Endometrium (tissue), 2 donors: ENCODE measurements at regions not wholly inside any gene's neighbourhood (a gene's known extent, or its start where the extent isn't known, plus 50 kb on each side); places are given as distances from the start of the nearest gene placed in this dataset.

Source experiments
- FAIRE-seq: peaks from 2 replicates; lab custom pipeline; 2012; peaks lifted over from hg19 to GRCh38; lab: Jason Lieb, UNC
- donor health status: control.
- donor health status: control.

GRCh38 chr13:26966701-26967080 lies 204.9 kb downstream of the USP12 start:
- no peak for FAIRE-seq

DNA sequence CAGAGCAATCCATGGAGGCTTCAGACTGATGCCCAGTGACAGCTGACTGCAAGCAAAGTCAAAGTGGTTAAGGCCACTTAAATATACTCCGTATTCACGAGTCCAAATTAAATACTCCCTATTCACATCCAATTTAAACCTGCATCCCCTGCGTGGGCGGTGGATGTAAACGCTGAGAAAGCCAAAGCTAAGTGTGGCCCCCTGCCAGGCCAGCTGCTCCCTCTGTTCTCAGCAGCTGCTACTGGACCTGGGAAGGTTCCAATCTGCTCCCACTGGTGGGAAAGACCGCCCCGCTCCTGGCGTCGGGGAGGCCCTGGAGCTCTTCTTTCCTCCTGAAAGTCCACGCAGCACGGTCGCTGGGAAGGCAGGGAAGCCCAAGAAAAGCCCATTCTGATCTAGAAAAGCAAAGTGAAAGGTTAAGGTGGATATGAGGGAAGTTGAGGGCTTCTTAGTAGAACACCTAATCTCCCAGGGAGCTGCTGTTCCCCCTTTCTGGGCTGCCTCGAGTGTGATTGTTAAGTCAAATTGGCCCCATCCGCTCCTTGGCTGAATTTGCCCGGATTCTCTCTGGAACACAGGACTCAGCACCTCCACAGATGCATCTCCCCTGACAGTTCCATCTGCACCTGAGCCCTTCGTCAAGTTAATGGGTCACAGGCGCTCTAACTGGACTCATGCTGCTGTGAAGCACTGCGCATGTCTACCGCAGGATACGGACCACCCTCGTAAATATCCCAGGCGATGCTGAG lies 205.5 kb downstream of the USP12 start:
- FAIRE-seq, result no peak

DNA sequence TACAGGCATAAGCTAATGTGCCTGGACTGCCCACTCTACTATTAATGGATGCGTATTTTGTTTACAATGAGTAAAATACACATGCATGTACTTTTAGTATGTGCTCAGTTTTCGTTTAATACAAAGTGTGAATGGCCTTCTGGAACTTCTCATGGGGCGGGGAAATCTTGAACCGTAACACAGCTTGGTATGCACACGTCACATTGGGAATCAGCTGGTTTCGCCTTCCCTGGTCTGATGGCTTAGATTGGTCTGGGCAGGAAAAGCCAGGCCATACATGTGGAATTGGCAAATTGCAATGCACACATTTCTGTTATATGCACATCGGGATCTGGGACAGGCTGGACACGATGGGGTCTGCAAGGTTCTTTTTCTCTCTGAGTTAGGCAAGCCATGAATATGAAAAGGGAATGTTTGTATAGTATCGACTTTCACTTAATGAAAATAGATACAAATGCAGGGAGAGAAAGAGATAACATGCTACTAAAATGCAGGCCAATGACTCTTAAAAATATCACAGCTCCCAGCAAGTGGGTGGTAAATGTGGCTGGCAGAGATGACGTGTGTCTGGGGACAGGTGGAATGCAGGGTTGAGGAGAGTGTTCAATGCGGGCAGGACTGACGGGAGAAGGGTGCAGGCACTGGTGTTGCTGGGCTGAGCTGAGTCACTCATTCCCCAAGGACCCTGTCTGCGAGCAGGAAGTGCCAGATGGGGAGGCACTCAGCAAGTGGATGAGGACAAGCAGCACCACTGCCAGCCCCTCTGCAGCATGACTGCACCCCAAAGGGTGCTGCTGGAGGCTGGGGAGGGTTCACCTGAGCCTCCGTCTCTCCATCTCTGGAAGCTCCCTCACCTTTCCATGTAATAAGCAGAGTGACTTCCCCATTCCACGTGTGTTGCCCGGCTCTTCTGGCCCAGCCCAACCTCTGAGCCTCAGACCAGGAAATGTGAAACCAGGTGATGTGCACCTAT lies 204.0 kb upstream of the GPR12 start:
- no peak for FAIRE-seq

DNA sequence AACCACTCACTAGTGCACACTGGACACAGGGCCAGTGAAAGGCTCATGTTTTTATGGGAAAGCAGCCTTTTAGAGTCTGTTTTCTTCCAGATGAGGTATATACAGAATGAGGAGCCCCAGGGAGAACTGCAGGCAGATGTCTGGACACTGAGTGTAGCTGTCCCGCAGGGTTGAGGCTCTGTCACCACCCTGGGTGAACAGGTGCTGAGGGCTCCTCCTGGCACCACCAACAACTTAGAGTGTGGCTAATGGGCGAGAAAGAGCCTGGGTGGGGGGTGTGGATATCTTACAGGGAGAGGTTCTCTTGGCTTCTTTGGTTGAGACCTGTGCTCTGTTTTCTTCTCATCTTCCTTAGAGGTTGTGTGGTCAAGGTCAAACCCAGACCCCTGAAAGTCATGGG lies 202.1 kb upstream of the GPR12 start:
- no peak for FAIRE-seq

GRCh38 chr13:26961890-26962615 lies 201.5 kb upstream of the GPR12 start:
- FAIRE-seq, result no peak

DNA sequence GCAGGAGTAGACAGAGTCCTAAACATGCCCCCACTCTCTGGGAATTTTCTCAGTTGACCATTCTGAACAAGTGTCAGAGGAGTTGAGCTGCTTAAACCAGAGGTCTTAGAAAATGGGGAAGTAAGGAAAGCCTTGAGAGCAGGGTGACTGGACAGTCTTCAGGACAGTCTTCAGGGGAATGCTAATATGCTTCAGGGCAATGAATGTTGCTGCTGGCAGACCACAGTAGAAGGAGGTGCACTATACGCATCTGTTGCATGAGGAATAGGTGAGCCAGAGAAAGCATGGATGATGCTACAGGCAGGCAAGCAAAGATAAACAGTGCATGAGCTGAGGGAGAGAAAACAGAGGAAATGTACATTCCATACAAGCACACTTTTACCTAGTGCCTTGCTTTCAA lies 196.6 kb upstream of the GPR12 start:
- no peak for FAIRE-seq

GRCh38 chr13:26956522-26957142 lies 196.0 kb upstream of the GPR12 start:
- FAIRE-seq, result no peak

DNA sequence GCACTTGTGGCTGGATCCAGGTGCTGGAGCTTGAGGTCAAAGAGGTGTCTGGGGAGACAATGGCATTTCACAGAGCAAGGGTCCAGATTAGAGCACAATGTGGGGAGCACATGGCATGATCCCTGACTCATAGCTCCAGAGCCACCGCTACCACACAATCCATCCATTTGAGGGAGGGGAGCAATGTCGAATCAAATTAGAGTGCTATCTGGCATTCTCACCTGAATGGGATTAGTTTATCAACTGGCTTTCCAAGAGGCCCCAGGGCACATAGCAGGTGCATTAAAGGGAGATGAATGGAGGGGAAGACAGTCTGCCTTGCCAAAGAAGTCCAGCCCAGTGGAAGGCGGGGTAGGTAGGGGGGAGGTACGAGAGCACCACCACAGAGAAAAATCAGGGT lies 194.4 kb upstream of the GPR12 start:
- no peak for FAIRE-seq

GRCh38 chr13:26953291-26953690 lies 192.7 kb upstream of the GPR12 start:
- no peak for FAIRE-seq

DNA sequence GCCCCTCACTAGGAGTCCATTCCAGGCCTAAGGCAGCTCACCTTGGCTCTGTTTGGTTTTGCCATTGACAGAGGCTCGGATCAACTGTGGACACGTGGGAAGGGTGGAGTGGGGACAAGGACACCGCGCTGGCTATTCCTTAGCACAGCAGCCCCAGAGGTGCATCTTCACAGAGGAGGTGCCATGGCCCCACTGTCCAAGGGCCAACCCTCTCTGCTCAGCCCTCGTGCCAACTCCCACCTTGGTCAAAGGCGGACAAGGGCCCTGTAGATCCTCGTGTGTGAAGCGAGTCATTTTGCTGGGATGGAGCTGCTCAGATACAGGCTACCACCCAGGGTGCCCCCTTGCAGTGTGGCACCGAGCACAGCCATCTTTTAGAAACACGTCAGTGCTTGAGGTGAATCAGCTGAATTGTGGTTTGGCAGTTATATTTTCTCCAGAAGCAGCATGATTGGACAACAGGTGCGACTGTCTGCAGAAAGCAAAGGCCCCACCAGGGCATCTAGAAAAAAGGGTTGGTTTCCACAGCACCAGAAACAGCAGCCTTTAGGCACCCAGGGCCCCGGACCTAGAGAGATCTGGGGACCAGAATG lies 192.1 kb upstream of the GPR12 start:
- no peak for FAIRE-seq

- no peak for FAIRE-seq
Observed at GRCh38 chr13:26951581-26952177, 191.1 kb upstream of the GPR12 start.

DNA sequence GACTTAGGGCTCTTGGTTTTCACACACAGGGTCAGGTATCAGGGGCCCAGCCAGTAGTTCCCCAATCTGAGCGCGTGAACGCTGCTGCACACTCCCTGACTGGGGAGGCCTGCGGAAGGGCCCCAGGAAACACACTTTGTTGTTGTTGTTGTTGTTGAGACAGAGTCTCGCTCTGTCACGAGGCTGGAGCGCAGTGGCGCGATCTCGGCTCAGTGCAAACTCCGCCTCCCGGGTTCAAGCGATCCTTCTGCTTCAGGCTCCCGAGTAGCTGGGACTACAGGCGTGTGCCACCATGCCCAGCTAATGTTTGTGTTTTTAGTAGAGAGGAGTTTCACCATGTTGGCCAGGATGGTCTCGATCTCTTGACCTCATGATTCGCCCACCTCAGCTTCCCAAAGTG lies 190.4 kb upstream of the GPR12 start:
- no peak for FAIRE-seq

DNA sequence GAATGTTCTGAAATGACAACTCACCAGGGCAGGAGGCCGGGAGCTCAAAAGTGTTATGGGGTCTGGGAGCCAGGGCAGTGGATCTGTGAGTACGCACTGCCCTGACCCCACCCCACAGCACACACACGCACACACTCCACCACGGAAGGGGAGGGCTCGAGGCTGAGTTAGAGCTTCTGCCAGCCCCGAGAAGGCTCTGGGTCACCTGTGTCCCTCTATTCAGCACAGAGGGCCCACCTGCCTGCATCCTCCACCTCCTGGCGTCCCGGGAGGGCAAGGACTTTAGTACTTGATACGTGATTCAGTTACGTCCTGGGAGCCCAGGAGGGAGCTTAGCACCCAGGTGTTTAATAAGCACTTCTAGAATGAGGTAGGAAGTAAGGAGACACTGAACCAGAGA lies 190.0 kb upstream of the GPR12 start:
- no peak for FAIRE-seq

GRCh38 chr13:26949701-26950502 lies 189.3 kb upstream of the GPR12 start:
- FAIRE-seq, result no peak

- no peak for FAIRE-seq
Observed at GRCh38 chr13:26948353-26948752, 187.8 kb upstream of the GPR12 start.

- no peak for FAIRE-seq
Observed at GRCh38 chr13:26946684-26947343, 186.2 kb upstream of the GPR12 start.

GRCh38 chr13:26943748-26944147 lies 183.2 kb upstream of the GPR12 start:
- FAIRE-seq, result no peak

- no peak for FAIRE-seq
Observed at GRCh38 chr13:26942184-26942583, 181.6 kb upstream of the GPR12 start.

DNA sequence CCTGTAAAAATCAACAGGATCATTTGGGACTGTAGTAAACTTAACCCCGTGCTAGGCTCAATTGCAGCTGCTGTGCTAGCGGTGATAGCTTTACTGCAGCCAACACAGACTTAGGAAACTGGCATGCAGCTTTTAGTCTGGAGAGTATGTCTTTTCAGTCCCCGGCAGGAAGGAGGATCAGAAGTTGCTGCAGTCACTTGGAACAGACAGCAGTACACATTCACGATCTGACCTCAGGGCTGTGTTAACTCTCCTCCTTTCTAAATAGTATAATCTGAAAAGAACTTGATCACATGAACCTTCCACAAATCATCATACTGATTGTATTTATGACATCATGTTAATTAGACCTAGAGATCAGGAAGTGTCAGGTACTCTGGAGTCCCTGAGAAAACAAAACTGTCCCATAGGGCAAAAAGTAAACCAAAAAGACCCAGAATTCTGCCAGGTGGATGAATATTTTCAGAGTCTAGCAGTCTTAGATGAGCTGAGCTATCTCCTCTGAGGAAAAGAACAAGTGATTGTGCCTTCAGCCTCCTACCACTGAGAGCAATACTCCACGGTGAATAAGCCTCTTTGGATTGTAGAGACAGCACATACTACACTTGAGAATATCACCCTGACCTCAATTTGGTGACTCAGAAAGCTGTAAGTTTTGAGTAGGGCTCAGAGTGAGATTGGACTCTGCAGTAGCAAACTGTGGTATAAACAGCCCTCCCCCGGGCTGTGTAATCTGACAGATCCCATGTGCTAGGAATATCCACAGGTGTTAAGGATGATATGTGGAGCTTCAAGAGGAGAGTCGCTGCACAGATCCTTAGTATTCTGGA lies 181.0 kb upstream of the GPR12 start:
- no peak for FAIRE-seq
